B cell (primary cell): ENCODE measurements at regions not wholly inside any gene's neighbourhood (a gene's known extent, or its start where the extent isn't known, plus 50 kb on each side); places are given as distances from the start of the nearest gene placed in this dataset.

Source experiments
- ATAC-seq: fragments of 200-7000 bp; cut with Tn5 transposase; one replicate; pipeline ENCODE4 v1.10.0; 2021; ENCODE audit warnings: low read depth, mild to moderate bottlenecking, moderate number of reproducible peaks, moderate library complexity
- CTCF ChIA-PET: fragments of 350-600 bp; sonication (Branson Sonifier 250); formaldehyde crosslinking; loops from one replicate; lab custom pipeline; 2021; ENCODE audit warnings: antibody characterized with exemption, inconsistent platforms; lab: Charles Lee
- POLR2A ChIA-PET: fragments of 350-600 bp; sonication (Branson Sonifier 250); formaldehyde crosslinking; loops from one replicate; lab custom pipeline; 2021; ENCODE audit warnings: antibody characterized with exemption; lab: Charles Lee
- DNase-seq: peaks from one replicate; pipeline ENCODE4 v3.0.0; 2013
- H2AFZ ChIP-seq: 2 replicates; pipeline ENCODE4 v1.6.1; 2012; ENCODE audit warnings: mild to moderate bottlenecking, low read depth, low read length; ENCODE audit not compliant: insufficient read depth, poor library complexity, severe bottlenecking
- H3K27ac ChIP-seq, 2 donors: 1 replicate in 1 of 2; 2 replicates in 1 of 2; pipeline ENCODE4 v1.5.1; 2012 to 2013; ENCODE audit warnings: low read length in 2 of 2, mild to moderate bottlenecking in 2 of 2, moderate library complexity in 1 of 2
- H3K27me3 ChIP-seq, 4 experiments: fragments of 200-600 bp in 1 of 4; sonication (generic) in 1 of 4; replicated peaks in 1 of 4; 1 replicate in 2 of 4; 2 replicates in 2 of 4; pipeline versions ENCODE4 v1.6.1 to v1.7.0; 2013 to 2016; ENCODE audit warnings: low read length in 3 of 4, mild to moderate bottlenecking in 2 of 4, mixed read lengths in 1 of 4, moderate library complexity in 1 of 4; ENCODE audit not compliant: insufficient read depth in 4 of 4, control insufficient read depth in 3 of 4; ENCODE audit errors: control extremely low read depth in 1 of 4
- H3K36me3 ChIP-seq, 2 experiments: replicated peaks in 1 of 2; 1 replicate in 1 of 2; 2 replicates in 1 of 2; pipeline versions ENCODE4 v1.6.1 to v1.7.1; 2013; ENCODE audit warnings: low read length in 1 of 2; ENCODE audit not compliant: insufficient read depth in 2 of 2, control insufficient read depth in 1 of 2; ENCODE audit errors: control extremely low read depth in 1 of 2, extremely low read depth in 1 of 2
- H3K4me1 ChIP-seq, 2 donors: fragments of 200-600 bp in 1 of 2; sonication (generic) in 1 of 2; 1 replicate in 1 of 2; 2 replicates in 1 of 2; pipeline versions ENCODE4 v1.5.1 to v1.6.1; 2013 to 2017; ENCODE audit warnings: low read length in 2 of 2; ENCODE audit not compliant: control insufficient read depth in 2 of 2, insufficient read depth in 2 of 2
- H3K4me2 ChIP-seq: replicated peaks from 2 replicates; pipeline ENCODE3; 2012; ENCODE audit warnings: mild to moderate bottlenecking, low read depth, low read length; ENCODE audit not compliant: poor library complexity, severe bottlenecking
- H3K4me3 ChIP-seq, 5 experiments: fragments of 200-600 bp in 1 of 5; sonication (generic) in 1 of 5; 1 replicate in 3 of 5; 2 replicates in 2 of 5; pipeline versions ENCODE4 v1.5.1 to v1.7.0; 2011 to 2016; ENCODE audit warnings: low read length in 4 of 5, mild to moderate bottlenecking in 4 of 5, low read depth in 2 of 5, control low read depth in 1 of 5, moderate library complexity in 1 of 5; ENCODE audit not compliant: insufficient read depth in 1 of 5; ENCODE audit errors: control extremely low read depth in 1 of 5, extremely low read depth in 1 of 5
- H3K79me2 ChIP-seq: fragments of 200-600 bp; sonication (generic); one replicate; pipeline ENCODE4 v1.6.0; 2016; ENCODE audit warnings: low read length; ENCODE audit not compliant: control insufficient read depth, insufficient read depth
- H3K9ac ChIP-seq: fragments of 200-600 bp; sonication (generic); 2 replicates; pipeline ENCODE4 v1.6.1; 2017; ENCODE audit warnings: mild to moderate bottlenecking, low read length, moderate library complexity
- H3K9me3 ChIP-seq, 3 donors: one replicate each; pipeline versions ENCODE4 v1.6.1 to v1.7.1; 2013; ENCODE audit warnings: low read length in 2 of 3; ENCODE audit not compliant: control insufficient read depth in 2 of 3, insufficient read depth in 1 of 3; ENCODE audit errors: control extremely low read depth in 1 of 3
- H4K20me1 ChIP-seq: 2 replicates; pipeline ENCODE4 v1.6.0; 2012; ENCODE audit warnings: mild to moderate bottlenecking, low read length; ENCODE audit not compliant: insufficient read depth, control insufficient read depth, poor library complexity, severe bottlenecking
- H3K27ac Mint-ChIP-seq: one replicate; pipeline ENCODE4 v1.8.0; 2021; ENCODE audit warnings: mixed read lengths
- H3K27me3 Mint-ChIP-seq: one replicate; pipeline ENCODE4 v1.8.0; 2021; ENCODE audit warnings: mixed read lengths
- H3K4me1 Mint-ChIP-seq: one replicate; pipeline ENCODE4 v1.8.0; 2021; ENCODE audit warnings: mixed read lengths
- H3K4me3 Mint-ChIP-seq: one replicate; pipeline ENCODE4 v1.8.0; 2021; ENCODE audit warnings: mixed read lengths
- H3K9me3 Mint-ChIP-seq: one replicate; pipeline ENCODE4 v1.8.0; 2022; ENCODE audit warnings: mixed read lengths; ENCODE audit not compliant: insufficient read depth
- EZH2 ChIP-seq: IDR thresholded peaks from 2 replicates; pipeline ENCODE4 v1.6.1; 2012; ENCODE audit warnings: borderline replicate concordance, low read depth, mild to moderate bottlenecking, moderate library complexity, low read length; ENCODE audit not compliant: insufficient read depth, poor library complexity, severe bottlenecking
- WGBS: methylation state at CpG from one replicate; pipeline ENCODE4 v1.1.5; 2013; ENCODE audit warnings: missing lambda C conversion rate; ENCODE audit not compliant: insufficient coverage; 5-methylcytosine and 5-hydroxymethylcytosine counted together
- intact Hi-C: fragments of 100-400 bp; cut with micrococcal nuclease; formaldehyde crosslinking; loops from one replicate; pipeline ENCODE4 v1.10.0; 2022
- TF ChIP-seq, protein P1 (sequence below): fragments of 200-600 bp; IDR thresholded peaks from one replicate; pipeline ENCODE4 v1.8.0; 2022; ENCODE audit warnings: antibody characterized with exemption, mild to moderate bottlenecking

GRCh38 chr13:90773681-90774080 is 573.8 kb upstream of the MIR17HG start:
- intact Hi-C loops: no loop called here
- ATAC-seq: no peak
- no peak overlapping the region for H3K27ac ChIP-seq
- no peak overlapping the region for H3K4me3 ChIP-seq
- Mint-ChIP-seq H3K4me3 (no peak overlapping the region), H3K27ac (no peak overlapping the region), H3K4me1 (no peaks in the 10 kb centered on the region), H3K9me3 (no peaks in the 10 kb centered on the region), H3K27me3 (no peaks in the 10 kb centered on the region)
- H2AFZ ChIP-seq: no peak overlapping the region
- H3K27me3 ChIP-seq: no peaks in the 10 kb centered on the region
- no peaks in the 10 kb centered on the region for H3K4me1 ChIP-seq
- no peak overlapping the region for H3K9ac ChIP-seq
- H3K9me3 ChIP-seq: no peaks in the 10 kb centered on the region
- no peaks in the 10 kb centered on the region for H3K79me2 ChIP-seq
- H3K36me3 ChIP-seq: no peaks in the 10 kb centered on the region
- no peaks in the 10 kb centered on the region for H4K20me1 ChIP-seq
- H3K4me2 ChIP-seq: no peak overlapping the region
- POLR2A ChIA-PET: no interaction called here
- CTCF ChIA-PET: no interaction called here
- DNase-seq: no peak
- TF ChIP-seq, protein P1, sequence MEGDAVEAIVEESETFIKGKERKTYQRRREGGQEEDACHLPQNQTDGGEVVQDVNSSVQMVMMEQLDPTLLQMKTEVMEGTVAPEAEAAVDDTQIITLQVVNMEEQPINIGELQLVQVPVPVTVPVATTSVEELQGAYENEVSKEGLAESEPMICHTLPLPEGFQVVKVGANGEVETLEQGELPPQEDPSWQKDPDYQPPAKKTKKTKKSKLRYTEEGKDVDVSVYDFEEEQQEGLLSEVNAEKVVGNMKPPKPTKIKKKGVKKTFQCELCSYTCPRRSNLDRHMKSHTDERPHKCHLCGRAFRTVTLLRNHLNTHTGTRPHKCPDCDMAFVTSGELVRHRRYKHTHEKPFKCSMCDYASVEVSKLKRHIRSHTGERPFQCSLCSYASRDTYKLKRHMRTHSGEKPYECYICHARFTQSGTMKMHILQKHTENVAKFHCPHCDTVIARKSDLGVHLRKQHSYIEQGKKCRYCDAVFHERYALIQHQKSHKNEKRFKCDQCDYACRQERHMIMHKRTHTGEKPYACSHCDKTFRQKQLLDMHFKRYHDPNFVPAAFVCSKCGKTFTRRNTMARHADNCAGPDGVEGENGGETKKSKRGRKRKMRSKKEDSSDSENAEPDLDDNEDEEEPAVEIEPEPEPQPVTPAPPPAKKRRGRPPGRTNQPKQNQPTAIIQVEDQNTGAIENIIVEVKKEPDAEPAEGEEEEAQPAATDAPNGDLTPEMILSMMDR: no peak
- no peak for TF ChIP-seq EZH2

GRCh38 chr13:90776051-90776748 is 571.3 kb upstream of the MIR17HG start:
- Histone ChIP-seq H3K4me1 (no peaks in the 10 kb centered on the region), H3K27me3 (no peaks in the 10 kb centered on the region), H3K36me3 (no peaks in the 10 kb centered on the region), H3K9ac (no peak overlapping the region), H3K4me3 (no peak overlapping the region), H3K79me2 (no peaks in the 10 kb centered on the region), H3K9me3 (no peaks in the 10 kb centered on the region), H3K4me2 (no peak overlapping the region), H3K27ac (no peak overlapping the region), H4K20me1 (no peaks in the 10 kb centered on the region), H2AFZ (no peak overlapping the region)
- CTCF ChIA-PET: no interaction called here
- ATAC-seq (no peak), DNase-seq (no peak)
- intact Hi-C loops: no loop called here
- TF ChIP-seq, protein P1: no peak
- TF ChIP-seq EZH2: no peak
- no peaks in the 10 kb centered on the region for H3K27me3 Mint-ChIP-seq
- H3K4me1 Mint-ChIP-seq: no peaks in the 10 kb centered on the region
- POLR2A ChIA-PET: no interaction called here
- H3K4me3 Mint-ChIP-seq: no peak overlapping the region
- H3K27ac Mint-ChIP-seq: no peak overlapping the region
- WGBS: 92% methylated on average over 3 of the region's 7 CpGs
- H3K9me3 Mint-ChIP-seq: no peaks in the 10 kb centered on the region
